NCI-H82 treated with DMSO at 0.1 percent for 48 hours (cell line): ENCODE measurements at regions not wholly inside any gene's neighbourhood (a gene's known extent, or its start where the extent isn't known, plus 50 kb on each side); places are given as distances from the start of the nearest gene placed in this dataset.

Source experiments
- DNase-seq: peaks from one replicate; lab custom pipeline; 2025; ENCODE audit not compliant: unreplicated experiment; lab: John Stamatoyannopoulos, UW

GRCh38 chr6:164184410-164184809 lies 769.9 kb downstream of the QKI start:
- no peak for DNase-seq

- DNase-seq = no peak
Observed at GRCh38 chr6:164183556-164184123, 769.1 kb downstream of the QKI start.

GRCh38 chr6:164178679-164179332 lies 764.3 kb downstream of the QKI start:
- no peak for DNase-seq

- no peak for DNase-seq
Observed at GRCh38 chr6:164169355-164169754, 754.8 kb downstream of the QKI start.

GRCh38 chr6:164168595-164168994 lies 754.1 kb downstream of the QKI start:
- DNase-seq = no peak

GRCh38 chr6:164167873-164168405 lies 753.4 kb downstream of the QKI start:
- no peak for DNase-seq

GRCh38 chr6:164166996-164167395 lies 752.5 kb downstream of the QKI start:
- DNase-seq = no peak

GRCh38 chr6:164166515-164166914 lies 752.0 kb downstream of the QKI start:
- no peak for DNase-seq

GRCh38 chr6:164164876-164165275 lies 750.4 kb downstream of the QKI start:
- DNase-seq = no peak

GRCh38 chr6:164163239-164163638 lies 748.7 kb downstream of the QKI start:
- DNase-seq = no peak

- DNase-seq = no peak
Observed at GRCh38 chr6:164159061-164159460, 744.5 kb downstream of the QKI start.

GRCh38 chr6:164154588-164154987 lies 740.1 kb downstream of the QKI start:
- no peak for DNase-seq

- no peak for DNase-seq
Observed at GRCh38 chr6:164152611-164153010, 738.1 kb downstream of the QKI start.

GRCh38 chr6:164151161-164152120 lies 736.9 kb downstream of the QKI start:
- no peak for DNase-seq

- no peak for DNase-seq
Observed at GRCh38 chr6:164150232-164150631, 735.7 kb downstream of the QKI start.

- no peak for DNase-seq
Observed at GRCh38 chr6:164148788-164149187, 734.3 kb downstream of the QKI start.

GRCh38 chr6:164144316-164144715 lies 729.8 kb downstream of the QKI start:
- no peak for DNase-seq

GRCh38 chr6:164142322-164142721 lies 727.8 kb downstream of the QKI start:
- no peak for DNase-seq

GRCh38 chr6:164135511-164136132 lies 721.1 kb downstream of the QKI start:
- DNase-seq = no peak

GRCh38 chr6:164133095-164133494 lies 718.6 kb downstream of the QKI start:
- no peak for DNase-seq

GRCh38 chr6:164130585-164130984 lies 716.1 kb downstream of the QKI start:
- no peak for DNase-seq
